Pancreas (tissue), 10 donors: ENCODE measurements at regions not wholly inside any gene's neighbourhood (a gene's known extent, or its start where the extent isn't known, plus 50 kb on each side); places are given as distances from the start of the nearest gene placed in this dataset.
A peak's percentile ranks its signal among the peaks of the same experiment; 100 is the strongest.

ENCODE experiments used
- ATAC-seq, 4 donors: fragments of 200-7000 bp; cut with Tn5 transposase; one replicate each; pipeline versions ENCODE4 v1.8.0 to v1.9.1; 2020; ENCODE audit warnings: mild to moderate bottlenecking in 4 of 4, moderate library complexity in 4 of 4
- DNase-seq, 6 donors: peaks; one replicate each; pipeline ENCODE4 v3.0.0-alpha.2; 2020
- FAIRE-seq: peaks from 2 replicates; lab custom pipeline; 2012; peaks lifted over from hg19 to GRCh38; lab: Jason Lieb, UNC
- H3K27ac ChIP-seq, 4 donors: fragments of 200-600 bp; sonication (generic); 1 replicate in 3 of 4; 2 replicates in 1 of 4; pipeline versions ENCODE4 v1.5.0 to v1.8.0; 2020
- H3K27me3 ChIP-seq, 4 donors: fragments of 200-600 bp; one replicate each; pipeline ENCODE4 v1.8.0; 2021
- H3K36me3 ChIP-seq, 3 donors: fragments of 200-600 bp; sonication (generic) in 1 of 3; one replicate each; pipeline versions ENCODE4 v1.5.0 to v1.8.0; 2020 to 2021
- H3K4me1 ChIP-seq, 3 donors: fragments of 200-600 bp; one replicate each; pipeline ENCODE4 v1.8.0; 2021
- H3K4me3 ChIP-seq, 4 donors: fragments of 200-600 bp; sonication (generic) in 2 of 4; one replicate each; pipeline versions ENCODE4 v1.5.0 to v1.8.0; 2020 to 2021
- H3K9me3 ChIP-seq, 4 donors: fragments of 200-600 bp; one replicate each; pipeline ENCODE4 v1.8.0; 2021
- CTCF ChIP-seq, 4 donors: fragments of 200-600 bp; sonication (generic) in 3 of 4; IDR thresholded peaks; one replicate each; pipeline versions ENCODE4 v1.5.0 to v1.8.0; 2021; ENCODE audit warnings: antibody characterized with exemption in 4 of 4
- WGBS, 2 donors: extraction: QIAGEN DNeasy Blood & Tissue Kit; methylation state at CpG; one replicate each; pipeline ENCODE4 v1.1.7; 2013; 5-methylcytosine and 5-hydroxymethylcytosine counted together
- intact Hi-C, 3 donors: fragments of 100-400 bp; cut with DNase I; formaldehyde crosslinking; loops; one replicate each; pipeline versions ENCODE4 v1.11.1 to v1.14.2; 2022
- donor health status: healthy with polysubstance abuse.
- donor health status: DM: no; HTN: no; CAD: no; lungs with moderate emphysema.
- donor health status: DM: no; HTN: no; CAD: no.
- donor health status: control.
- donor health status: control.
- donor health status: Bipolar disorder and iron deficiency.
- donor health status: DM: yes; HTN: yes; CAD: no.
- donor health status: DM: no; HTN: no; CAD: no.
- donor health status: DM: no; HTN: no; CAD: no.
- donor health status: DM: yes; HTN: yes; CAD: no.

- Histone ChIP-seq H3K9me3 (no peaks in the 10 kb centered on the region), H3K27me3 (no peaks in the 10 kb centered on the region), H3K36me3 (no peaks in the 10 kb centered on the region), H3K4me1 (no peaks in the 10 kb centered on the region), H3K27ac (no peak overlapping the region), H3K4me3 (no peak overlapping the region)
- intact Hi-C loops = no loop called here
- no peak for DNase-seq
- no peak for ATAC-seq
- no peak for FAIRE-seq
- TF ChIP-seq CTCF (IDR thresholded peaks at IDR 0.05) = no peak
Measured at GRCh38 chr3:154690413-154690812, 260.4 kb upstream of the GPR149 start.

- Histone ChIP-seq H3K9me3 (no peaks in the 10 kb centered on the region), H3K4me3 (no peak overlapping the region), H3K27ac (no peak overlapping the region), H3K27me3 (no peaks in the 10 kb centered on the region), H3K36me3 (no peaks in the 10 kb centered on the region), H3K4me1 (no peaks in the 10 kb centered on the region)
- FAIRE-seq = no peak
- intact Hi-C loops = no loop called here
- ATAC-seq = peak in 2 of 4 donors; percentile 65 to 85
- peak in 2 of 6 donors; percentile 6 to 19 for DNase-seq
- WGBS, 2 donors = 45 to 66% methylated on average over 6 of the region's 6 CpGs
- TF ChIP-seq CTCF (IDR thresholded peaks at IDR 0.05) = no peak
Measured at GRCh38 chr3:154684440-154684839, 254.4 kb upstream of the GPR149 start.

GRCh38 chr3:154684021-154684420 lies 254.0 kb upstream of the GPR149 start:
- intact Hi-C loops = no loop called here
- no peak for TF ChIP-seq CTCF (IDR thresholded peaks at IDR 0.05)
- FAIRE-seq (no peak), ATAC-seq (peak in 1 of 4 donors; percentile 11), DNase-seq (no peak)
- H3K4me1 ChIP-seq = no peaks in the 10 kb centered on the region
- H3K36me3 ChIP-seq = no peaks in the 10 kb centered on the region
- H3K27me3 ChIP-seq = no peaks in the 10 kb centered on the region
- H3K9me3 ChIP-seq = no peaks in the 10 kb centered on the region
- H3K27ac ChIP-seq = no peak overlapping the region
- no peak overlapping the region for H3K4me3 ChIP-seq
- 64 to 72% methylated on average over 3 of the region's 3 CpGs for WGBS, 2 donors

GRCh38 chr3:154678041-154678654 lies 248.2 kb upstream of the GPR149 start:
- ATAC-seq (no peak), DNase-seq (no peak), FAIRE-seq (no peak)
- H3K4me1 ChIP-seq = no peaks in the 10 kb centered on the region
- no peak overlapping the region for H3K27ac ChIP-seq
- intact Hi-C loops = no loop called here
- TF ChIP-seq CTCF (IDR thresholded peaks at IDR 0.05) = no peak
- H3K4me3 ChIP-seq = no peak overlapping the region
- 41 to 42% methylated on average over 1 of the region's 1 CpG for WGBS, 2 donors
- no peaks in the 10 kb centered on the region for H3K36me3 ChIP-seq
- H3K9me3 ChIP-seq = no peaks in the 10 kb centered on the region
- no peaks in the 10 kb centered on the region for H3K27me3 ChIP-seq

- TF ChIP-seq CTCF (IDR thresholded peaks at IDR 0.05) = no peak
- no peaks in the 10 kb centered on the region for H3K9me3 ChIP-seq
- peak; percentile 81 for FAIRE-seq
- no peak overlapping the region for H3K4me3 ChIP-seq
- 34 to 46% methylated on average over 1 of the region's 1 CpG for WGBS, 2 donors
- no peaks in the 10 kb centered on the region for H3K4me1 ChIP-seq
- H3K36me3 ChIP-seq = no peaks in the 10 kb centered on the region
- intact Hi-C loops = no loop called here
- no peak for ATAC-seq
- H3K27me3 ChIP-seq = no peaks in the 10 kb centered on the region
- DNase-seq = no peak
- H3K27ac ChIP-seq = no peak overlapping the region
Measured at GRCh38 chr3:154668835-154669234, 238.8 kb upstream of the GPR149 start.
